Peyer's patch (tissue), 4 donors: ENCODE measurements at regions not wholly inside any gene's neighbourhood (a gene's known extent, or its start where the extent isn't known, plus 50 kb on each side); places are given as distances from the start of the nearest gene placed in this dataset.

ENCODE experiments used
- DNase-seq, 3 donors: peaks; one replicate each; pipeline ENCODE4 v3.0.0-alpha.2; 2017 to 2019
- H3K27ac ChIP-seq, 4 donors: fragments of 200-600 bp; sonication (generic); one replicate each; pipeline ENCODE4 v1.5.1; 2016 to 2019
- H3K27me3 ChIP-seq, 2 donors: fragments of 200-600 bp; sonication (generic); one replicate each; pipeline ENCODE4 v1.5.1; 2019
- H3K36me3 ChIP-seq, 3 donors: fragments of 200-600 bp; sonication (generic); one replicate each; pipeline ENCODE4 v1.5.1; 2016 to 2019
- H3K4me1 ChIP-seq, 4 donors: fragments of 200-600 bp; sonication (generic); one replicate each; pipeline ENCODE4 v1.5.1; 2016 to 2019
- H3K4me3 ChIP-seq, 4 donors: fragments of 200-600 bp; sonication (generic); 1 replicate in 3 of 4; 2 replicates in 1 of 4; pipeline ENCODE4 v1.5.1; 2016 to 2019; ENCODE audit warnings: mild to moderate bottlenecking in 1 of 4
- H3K9me3 ChIP-seq, 4 donors: fragments of 200-600 bp; sonication (generic); one replicate each; pipeline ENCODE4 v1.5.1; 2016 to 2019; ENCODE audit warnings: mild to moderate bottlenecking in 1 of 4
- CTCF ChIP-seq, 6 experiments: fragments of 450-650 bp in 4 of 6; fragments of 200-600 bp in 2 of 6; sonication (generic) in 1 of 6; IDR thresholded peaks; one replicate each; pipeline ENCODE4 v1.5.1; 2017 to 2019; ENCODE audit warnings: antibody characterized with exemption in 6 of 6, mild to moderate bottlenecking in 3 of 6, moderate library complexity in 1 of 6
- POLR2A ChIP-seq, 2 donors: fragments of 450-650 bp; IDR thresholded peaks; one replicate each; pipeline ENCODE4 v1.5.1; 2017; ENCODE audit warnings: antibody characterized with exemption in 2 of 2, mild to moderate bottlenecking in 2 of 2, moderate library complexity in 2 of 2

- Histone ChIP-seq H3K27me3 (no peaks in the 10 kb centered on the region), H3K36me3 (no peaks in the 10 kb centered on the region), H3K4me3 (no peak overlapping the region), H3K27ac (no peak overlapping the region), H3K4me1 (no peaks in the 10 kb centered on the region), H3K9me3 (peaks cover 0 to 14% (median 0%) of the 10 kb centered on the region in 4 donors)
- TF ChIP-seq POLR2A (IDR thresholded peaks at IDR 0.05) (no peak), CTCF (IDR thresholded peaks at IDR 0.05) (no peak)
- no peak for DNase-seq
These were observed 559.9 kb upstream of the SOX11 start for GRCh38 chr2:5132281-5132680.

DNA sequence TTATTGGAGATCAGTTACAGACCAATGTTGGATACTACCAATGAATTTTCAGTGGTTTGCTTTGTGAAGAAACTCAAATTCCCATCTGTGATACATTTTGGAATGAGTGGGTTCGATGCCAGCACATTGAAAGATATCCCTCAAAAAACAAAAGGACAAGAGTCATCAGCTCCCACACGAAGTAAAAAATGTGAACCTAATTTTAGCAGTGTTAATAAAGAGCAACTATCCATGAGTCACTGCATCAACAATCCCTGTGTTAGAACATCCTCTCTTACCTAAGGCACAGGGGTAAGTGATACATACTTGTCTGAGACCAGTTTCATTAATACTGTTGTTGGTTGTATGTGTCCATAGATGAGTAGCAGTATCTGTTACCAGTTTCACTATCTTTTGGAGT lies 551.8 kb upstream of the SOX11 start:
- H3K9me3 ChIP-seq, result no peaks in the 10 kb centered on the region
- no peak overlapping the region for H3K27ac ChIP-seq
- no peak for TF ChIP-seq POLR2A (IDR thresholded peaks at IDR 0.05)
- TF ChIP-seq CTCF (IDR thresholded peaks at IDR 0.05), result no peak
- DNase-seq, result no peak
- H3K27me3 ChIP-seq, result no peaks in the 10 kb centered on the region
- H3K36me3 ChIP-seq, result no peaks in the 10 kb centered on the region
- H3K4me3 ChIP-seq, result no peak overlapping the region
- no peaks in the 10 kb centered on the region for H3K4me1 ChIP-seq

- TF ChIP-seq CTCF (IDR thresholded peaks at IDR 0.05), result no peak
- TF ChIP-seq POLR2A (IDR thresholded peaks at IDR 0.05), result no peak
- Histone ChIP-seq H3K4me1 (no peaks in the 10 kb centered on the region), H3K4me3 (no peak overlapping the region), H3K9me3 (no peaks in the 10 kb centered on the region), H3K27ac (no peak overlapping the region), H3K36me3 (no peaks in the 10 kb centered on the region), H3K27me3 (no peaks in the 10 kb centered on the region)
- DNase-seq, result no peak
These were observed 548.0 kb upstream of the SOX11 start for GRCh38 chr2:5144159-5144558.

DNA sequence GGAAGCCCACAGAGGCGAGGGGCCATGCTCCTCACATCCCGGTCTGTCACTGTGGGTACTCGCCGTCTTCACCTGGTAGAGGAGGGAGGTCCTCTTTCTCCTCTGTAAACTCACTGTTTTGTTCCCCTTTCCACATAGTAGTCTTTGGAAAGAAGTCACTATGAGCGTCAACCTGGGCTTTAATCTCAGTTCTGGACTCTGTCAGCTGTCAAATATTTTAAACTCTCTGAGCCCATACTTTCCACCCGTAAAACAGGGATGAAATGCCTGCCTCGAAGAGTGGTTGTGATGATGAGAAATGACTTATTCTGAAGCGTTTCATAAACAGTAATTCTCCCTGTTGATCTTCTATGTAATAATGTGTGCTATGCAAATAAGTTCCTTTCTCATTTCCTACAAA lies 547.1 kb upstream of the SOX11 start:
- no peak overlapping the region for H3K27ac ChIP-seq

DNA sequence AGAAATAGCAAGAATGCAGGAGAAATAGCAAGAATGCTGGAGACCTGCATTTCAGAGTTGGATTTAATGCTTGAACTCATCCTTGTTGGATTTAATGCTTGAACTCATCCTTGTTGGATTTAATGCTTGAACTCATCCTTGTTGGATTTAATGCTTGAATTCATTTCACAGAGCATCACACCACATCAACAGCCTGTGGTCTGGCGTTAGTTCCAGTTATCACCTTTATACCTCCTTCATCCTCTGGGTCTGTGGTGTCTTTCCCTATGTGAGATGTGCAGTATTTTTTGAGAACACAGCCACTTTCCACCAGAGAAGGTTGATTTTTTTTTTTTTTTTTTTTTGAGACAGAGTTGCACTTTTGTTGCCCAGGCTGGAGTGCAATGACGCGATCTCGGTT lies 546.4 kb upstream of the SOX11 start:
- Histone ChIP-seq H3K4me3 (no peak overlapping the region), H3K36me3 (no peaks in the 10 kb centered on the region)

More for the DNA sequence above, 547.1 kb upstream of the SOX11 start:
- TF ChIP-seq CTCF (IDR thresholded peaks at IDR 0.05) (no peak), POLR2A (IDR thresholded peaks at IDR 0.05) (no peak)
- Histone ChIP-seq H3K9me3 (no peaks in the 10 kb centered on the region), H3K4me3 (no peak overlapping the region), H3K27me3 (no peaks in the 10 kb centered on the region), H3K36me3 (no peaks in the 10 kb centered on the region), H3K4me1 (no peaks in the 10 kb centered on the region)
- DNase-seq, result no peak

More for the DNA sequence above, 546.4 kb upstream of the SOX11 start:
- no peak overlapping the region for H3K27ac ChIP-seq
- H3K4me1 ChIP-seq, result no peaks in the 10 kb centered on the region
- no peaks in the 10 kb centered on the region for H3K27me3 ChIP-seq
- DNase-seq, result no peak
- no peaks in the 10 kb centered on the region for H3K9me3 ChIP-seq
- TF ChIP-seq POLR2A (IDR thresholded peaks at IDR 0.05), result no peak
- TF ChIP-seq CTCF (IDR thresholded peaks at IDR 0.05), result no peak
